ENCODE measurements at regions not wholly inside any gene's neighbourhood (a gene's known extent, or its start where the extent isn't known, plus 50 kb on each side); places are given as distances from the start of the nearest gene placed in this dataset.

- Histone ChIP-seq H3K27me3 (ENCODE audit: insufficient read depth, poor library complexity, severe bottlenecking) (no peaks in the 10 kb centered on the region), H3K4me3 (replicated peaks; ENCODE audit: insufficient read depth, low read length) (no peak overlapping the region), H3K27ac (replicated peaks) (no peak overlapping the region)
- TF ChIP-seq SPI1 (IDR thresholded peaks at IDR 0.05; ENCODE audit: borderline replicate concordance, low read depth) (no peak), GABPA (IDR thresholded peaks at IDR 0.05; ENCODE audit: low read depth) (no peak), CTCF (IDR thresholded peaks at IDR 0.05; ENCODE audit: insufficient read depth, low read length) (no peak), REST (IDR thresholded peaks at IDR 0.05; ENCODE audit: insufficient replicate concordance, low read depth) (no peak), POLR2AphosphoS5 (IDR thresholded peaks at IDR 0.05; ENCODE audit: low read depth) (no peak)
- no peak for DNase-seq (ENCODE audit: low read depth in 1 of 2, low spot score in 1 of 2)
Observed at GRCh38 chr2:106981491-106981890, 95.5 kb upstream of the ST6GAL2 start.

- H3K27me3 ChIP-seq (ENCODE audit: insufficient read depth, poor library complexity, severe bottlenecking): no peaks in the 10 kb centered on the region
- DNase-seq (ENCODE audit: low read depth in 1 of 2, low spot score in 1 of 2): no peak
- H3K4me3 ChIP-seq (replicated peaks; ENCODE audit: insufficient read depth, low read length): no peak overlapping the region
- H3K27ac ChIP-seq (replicated peaks): no peak overlapping the region
- TF ChIP-seq CTCF (IDR thresholded peaks at IDR 0.05; ENCODE audit: insufficient read depth, low read length): no peak
- TF ChIP-seq POLR2AphosphoS5 (IDR thresholded peaks at IDR 0.05; ENCODE audit: low read depth): no peak
- no peak for TF ChIP-seq REST (IDR thresholded peaks at IDR 0.05; ENCODE audit: insufficient replicate concordance, low read depth)
- TF ChIP-seq SPI1 (IDR thresholded peaks at IDR 0.05; ENCODE audit: borderline replicate concordance, low read depth): no peak
- TF ChIP-seq GABPA (IDR thresholded peaks at IDR 0.05; ENCODE audit: low read depth): no peak
Observed at GRCh38 chr2:106982350-106982749, 96.4 kb upstream of the ST6GAL2 start.

GRCh38 chr2:106983305-106983704 is 97.3 kb upstream of the ST6GAL2 start:
- no peak for TF ChIP-seq SPI1 (IDR thresholded peaks at IDR 0.05; ENCODE audit: borderline replicate concordance, low read depth)
- no peak for TF ChIP-seq CTCF (IDR thresholded peaks at IDR 0.05; ENCODE audit: insufficient read depth, low read length)
- TF ChIP-seq GABPA (IDR thresholded peaks at IDR 0.05; ENCODE audit: low read depth): no peak
- DNase-seq (ENCODE audit: low read depth in 1 of 2, low spot score in 1 of 2): no peak
- H3K27me3 ChIP-seq (ENCODE audit: insufficient read depth, poor library complexity, severe bottlenecking): no peaks in the 10 kb centered on the region
- no peak overlapping the region for H3K4me3 ChIP-seq (replicated peaks; ENCODE audit: insufficient read depth, low read length)
- H3K27ac ChIP-seq (replicated peaks): no peak overlapping the region

GRCh38 chr2:106988361-106988760 is 102.4 kb upstream of the ST6GAL2 start:
- no peaks in the 10 kb centered on the region for H3K27me3 ChIP-seq (ENCODE audit: insufficient read depth, poor library complexity, severe bottlenecking)
- H3K27ac ChIP-seq (replicated peaks): no peak overlapping the region
- H3K4me3 ChIP-seq (replicated peaks; ENCODE audit: insufficient read depth, low read length): no peak overlapping the region
- no peak for TF ChIP-seq POLR2AphosphoS5 (IDR thresholded peaks at IDR 0.05; ENCODE audit: low read depth)
- no peak for TF ChIP-seq GABPA (IDR thresholded peaks at IDR 0.05; ENCODE audit: low read depth)
- no peak for DNase-seq (ENCODE audit: low read depth in 1 of 2, low spot score in 1 of 2)

Measured in HL-60 (cell line).